ENCODE measurements at regions not wholly inside any gene's neighbourhood (a gene's known extent, or its start where the extent isn't known, plus 50 kb on each side); places are given as distances from the start of the nearest gene placed in this dataset.

DNA sequence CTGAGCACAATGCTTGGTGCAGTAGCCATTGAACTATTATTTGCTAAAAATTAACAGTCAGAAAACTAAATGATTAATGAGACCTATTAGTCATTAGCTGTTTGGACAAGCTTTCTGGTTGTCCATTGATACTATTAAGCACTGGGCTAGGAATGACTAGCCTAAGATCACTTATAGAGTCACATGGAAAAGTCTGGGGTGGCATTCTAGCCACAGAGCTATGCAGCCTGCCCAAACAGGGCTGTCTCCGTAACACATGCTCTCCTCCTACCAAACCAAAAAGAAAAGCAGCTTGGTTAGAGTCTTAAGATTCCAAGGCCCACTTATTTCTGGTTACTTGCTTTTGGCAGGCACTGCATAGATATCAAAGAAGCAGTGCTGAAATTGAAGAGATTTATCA lies 193.5 kb upstream of the NBEA start:
- Histone ChIP-seq H3K4me3 (ENCODE audit: low read depth in 1 of 3, low read length in 3 of 3) (no peak overlapping the region), H3K27ac (ENCODE audit: low read depth in 1 of 2, low read length in 2 of 2) (peak overlapping the region; percentile 9 to 12), H3K27me3 (ENCODE audit: control insufficient read depth in 4 of 4, insufficient read depth in 4 of 4, low read length in 3 of 4) (no peaks in the 10 kb centered on the region), H3K36me3 (ENCODE audit: control insufficient read depth in 4 of 4, insufficient read depth in 3 of 4, low read depth in 1 of 4, low read length in 3 of 4) (no peaks in the 10 kb centered on the region), H3K9ac (ENCODE audit: low read depth in 1 of 2, low read length in 2 of 2) (no peak overlapping the region), H3K9me3 (ENCODE audit: control insufficient read depth in 4 of 4, low read length in 3 of 4) (no peaks in the 10 kb centered on the region), H3K4me1 (ENCODE audit: control insufficient read depth in 4 of 4, insufficient read depth in 4 of 4, low read length in 3 of 4) (peaks cover 0 to 3% (median 0%) of the 10 kb centered on the region in 4 donors)
- TF ChIP-seq FOXA2 (IDR thresholded peaks at IDR 0.05) = no peak
- TF ChIP-seq NR2F2 (IDR thresholded peaks at IDR 0.05) = no peak
- no peak for TF ChIP-seq SP1 (IDR thresholded peaks at IDR 0.05)
- no peak for TF ChIP-seq MAX (IDR thresholded peaks at IDR 0.05)
- TF ChIP-seq JUND (IDR thresholded peaks at IDR 0.05) = no peak
- TF ChIP-seq, protein P1, sequence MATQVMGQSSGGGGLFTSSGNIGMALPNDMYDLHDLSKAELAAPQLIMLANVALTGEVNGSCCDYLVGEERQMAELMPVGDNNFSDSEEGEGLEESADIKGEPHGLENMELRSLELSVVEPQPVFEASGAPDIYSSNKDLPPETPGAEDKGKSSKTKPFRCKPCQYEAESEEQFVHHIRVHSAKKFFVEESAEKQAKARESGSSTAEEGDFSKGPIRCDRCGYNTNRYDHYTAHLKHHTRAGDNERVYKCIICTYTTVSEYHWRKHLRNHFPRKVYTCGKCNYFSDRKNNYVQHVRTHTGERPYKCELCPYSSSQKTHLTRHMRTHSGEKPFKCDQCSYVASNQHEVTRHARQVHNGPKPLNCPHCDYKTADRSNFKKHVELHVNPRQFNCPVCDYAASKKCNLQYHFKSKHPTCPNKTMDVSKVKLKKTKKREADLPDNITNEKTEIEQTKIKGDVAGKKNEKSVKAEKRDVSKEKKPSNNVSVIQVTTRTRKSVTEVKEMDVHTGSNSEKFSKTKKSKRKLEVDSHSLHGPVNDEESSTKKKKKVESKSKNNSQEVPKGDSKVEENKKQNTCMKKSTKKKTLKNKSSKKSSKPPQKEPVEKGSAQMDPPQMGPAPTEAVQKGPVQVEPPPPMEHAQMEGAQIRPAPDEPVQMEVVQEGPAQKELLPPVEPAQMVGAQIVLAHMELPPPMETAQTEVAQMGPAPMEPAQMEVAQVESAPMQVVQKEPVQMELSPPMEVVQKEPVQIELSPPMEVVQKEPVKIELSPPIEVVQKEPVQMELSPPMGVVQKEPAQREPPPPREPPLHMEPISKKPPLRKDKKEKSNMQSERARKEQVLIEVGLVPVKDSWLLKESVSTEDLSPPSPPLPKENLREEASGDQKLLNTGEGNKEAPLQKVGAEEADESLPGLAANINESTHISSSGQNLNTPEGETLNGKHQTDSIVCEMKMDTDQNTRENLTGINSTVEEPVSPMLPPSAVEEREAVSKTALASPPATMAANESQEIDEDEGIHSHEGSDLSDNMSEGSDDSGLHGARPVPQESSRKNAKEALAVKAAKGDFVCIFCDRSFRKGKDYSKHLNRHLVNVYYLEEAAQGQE (IDR thresholded peaks at IDR 0.05) = no peak
- no peak for TF ChIP-seq RAD21 (IDR thresholded peaks at IDR 0.05)
- no peak for TF ChIP-seq TAF1 (conservative IDR thresholded peaks at IDR 0.05)
- TF ChIP-seq ZBTB33 (IDR thresholded peaks at IDR 0.05) = no peak
- no peak for DNase-seq (ENCODE audit: low spot score)
- 69% methylated on average over 1 of the region's 1 CpG for WGBS

- no peaks in the 10 kb centered on the region for H3K36me3 ChIP-seq (ENCODE audit: control insufficient read depth in 4 of 4, insufficient read depth in 3 of 4, low read depth in 1 of 4, low read length in 3 of 4)
- no peaks in the 10 kb centered on the region for H3K9me3 ChIP-seq (ENCODE audit: control insufficient read depth in 4 of 4, low read length in 3 of 4)
- TF ChIP-seq NR2F2 (IDR thresholded peaks at IDR 0.05) = no peak
- no peak for TF ChIP-seq HNF4A (conservative IDR thresholded peaks at IDR 0.05)
- TF ChIP-seq CTCF (IDR thresholded peaks at IDR 0.05; ENCODE audit: low read depth, low read length, missing input control) = no peak
- TF ChIP-seq EGR1 (IDR thresholded peaks at IDR 0.05; ENCODE audit: low read depth in 2 of 2) = no peak
- TF ChIP-seq FOXA2 (IDR thresholded peaks at IDR 0.05) = no peak
- TF ChIP-seq SP1 (IDR thresholded peaks at IDR 0.05) = no peak
- TF ChIP-seq RXRA (IDR thresholded peaks at IDR 0.05) = no peak
- no peak for TF ChIP-seq JUND (IDR thresholded peaks at IDR 0.05)
- no peak for TF ChIP-seq TAF1 (conservative IDR thresholded peaks at IDR 0.05)
- TF ChIP-seq ZBTB33 (IDR thresholded peaks at IDR 0.05) = no peak
- TF ChIP-seq YY1 (IDR thresholded peaks at IDR 0.05) = no peak
- DNase-seq (ENCODE audit: low spot score) = no peak
- H3K27ac ChIP-seq (ENCODE audit: low read depth in 1 of 2, low read length in 2 of 2) = peak overlapping the region; percentile 9 to 12
- 69% methylated on average over 8 of the region's 8 CpGs for WGBS
- H3K27me3 ChIP-seq (ENCODE audit: control insufficient read depth in 4 of 4, insufficient read depth in 4 of 4, low read length in 3 of 4) = no peaks in the 10 kb centered on the region
- H3K4me3 ChIP-seq (ENCODE audit: low read depth in 1 of 3, low read length in 3 of 3) = no peak overlapping the region
- H3K9ac ChIP-seq (ENCODE audit: low read depth in 1 of 2, low read length in 2 of 2) = no peak overlapping the region
- peaks cover 0 to 3% (median 0%) of the 10 kb centered on the region in 4 donors for H3K4me1 ChIP-seq (ENCODE audit: control insufficient read depth in 4 of 4, insufficient read depth in 4 of 4, low read length in 3 of 4)
Observed at GRCh38 chr13:34749046-34749445, 193.0 kb upstream of the NBEA start.

All from liver (tissue), 8 donors.